SK-MEL-5 (cell line): ENCODE measurements at regions not wholly inside any gene's neighbourhood (a gene's known extent, or its start where the extent isn't known, plus 50 kb on each side); places are given as distances from the start of the nearest gene placed in this dataset.
"Not testable (repeated sequence)": the region's sequence is repeated elsewhere in the genome, so short reads cannot be mapped to it uniquely, and the experiment has no call there.

Source experiments
- DNase-seq: peaks from one replicate; pipeline ENCODE4 v3.0.0-alpha.2; 2016; ENCODE audit warnings: low read depth, low spot score
- in situ Hi-C: cut with HindIII; loops from 2 replicates; pipeline ENCODE4 v1.10.0; 2016; ENCODE audit warnings: low sequenced_read_pairs, high pct_unique_total_duplicates, low pct_unique_long_range_greater_than_20kb

GRCh38 chr3:20404741-20405100 is 218.7 kb upstream of the SGO1 start:
- no peak for DNase-seq
- in situ Hi-C loops, result no loop called here

GRCh38 chr3:20403986-20404740 is 218.2 kb upstream of the SGO1 start:
- no peak for DNase-seq
- in situ Hi-C loops, result no loop called here

- in situ Hi-C loops, result no loop called here
- no peak for DNase-seq
Observed at GRCh38 chr3:20401253-20401652, 215.2 kb upstream of the SGO1 start.

GRCh38 chr3:20400686-20401085 is 214.7 kb upstream of the SGO1 start:
- DNase-seq, result no peak
- in situ Hi-C loops, result no loop called here

GRCh38 chr3:20400281-20400680 is 214.3 kb upstream of the SGO1 start:
- DNase-seq, result no peak

GRCh38 chr3:20396335-20396734 is 210.3 kb upstream of the SGO1 start:
- no peak for DNase-seq
- in situ Hi-C loops, result no loop called here

More at GRCh38 chr3:20400281-20400680, 214.3 kb upstream of the SGO1 start:
- in situ Hi-C loops, result no loop called here

GRCh38 chr3:20395692-20396091 is 209.7 kb upstream of the SGO1 start:
- in situ Hi-C loops, result no loop called here
- DNase-seq, result no peak

- in situ Hi-C loops, result no loop called here
- no peak for DNase-seq
Observed at GRCh38 chr3:20394243-20394642, 208.2 kb upstream of the SGO1 start.

GRCh38 chr3:20391644-20392043 is 205.6 kb upstream of the SGO1 start:
- DNase-seq, result no peak
- in situ Hi-C loops, result no loop called here

GRCh38 chr3:20388971-20389370 is 203.0 kb upstream of the SGO1 start:
- in situ Hi-C loops, result no loop called here

GRCh38 chr3:20380295-20380694 is 194.3 kb upstream of the SGO1 start:
- in situ Hi-C loops, result no loop called here
- DNase-seq, result no peak

More at GRCh38 chr3:20388971-20389370, 203.0 kb upstream of the SGO1 start:
- no peak for DNase-seq

GRCh38 chr3:20378315-20378714 is 192.3 kb upstream of the SGO1 start:
- in situ Hi-C loops, result no loop called here
- no peak for DNase-seq

- in situ Hi-C loops, result no loop called here
- DNase-seq, result no peak
Observed at GRCh38 chr3:20376665-20377217, 190.7 kb upstream of the SGO1 start.

- no peak for DNase-seq
- in situ Hi-C loops, result no loop called here
Observed at GRCh38 chr3:20375302-20375701, 189.3 kb upstream of the SGO1 start.

- DNase-seq, in situ Hi-C loops: not testable (repeated sequence)
Observed at GRCh38 chr3:20370273-20371063, 184.5 kb upstream of the SGO1 start.

GRCh38 chr3:20361000-20361399 is 175.0 kb upstream of the SGO1 start:
- in situ Hi-C loops, result no loop called here
- DNase-seq, result no peak

- no peak for DNase-seq
- in situ Hi-C loops, result no loop called here
Observed at GRCh38 chr3:20353286-20353685, 167.3 kb upstream of the SGO1 start.

GRCh38 chr3:20352546-20353179 is 166.7 kb upstream of the SGO1 start:
- DNase-seq, result peak; percentile 37
- in situ Hi-C loops, result no loop called here
